PC-9 (cell line): ENCODE measurements at regions not wholly inside any gene's neighbourhood (a gene's known extent, or its start where the extent isn't known, plus 50 kb on each side); places are given as distances from the start of the nearest gene placed in this dataset.

Experiments
- CTCF ChIP-seq: fragments of 200-600 bp; sonication (generic); conservative IDR thresholded peaks from 2 replicates; pipeline ENCODE4 v1.6.1; 2017; ENCODE audit warnings: mixed run types, antibody characterized with exemption, mild to moderate bottlenecking, moderate library complexity
- EZH2 ChIP-seq: fragments of 200-600 bp; sonication (generic); IDR thresholded peaks from 2 replicates; pipeline ENCODE4 v1.8.0; 2017; ENCODE audit warnings: antibody characterized with exemption, low read depth

- TF ChIP-seq EZH2 (no peak), CTCF (no peak)
Measured at GRCh38 chr4:124288706-124289486, 423.6 kb downstream of the ANKRD50 start.
